Kidney glomerular epithelial cell (primary cell): ENCODE measurements at regions not wholly inside any gene's neighbourhood (a gene's known extent, or its start where the extent isn't known, plus 50 kb on each side); places are given as distances from the start of the nearest gene placed in this dataset.

Experiments
- DNase-seq: peaks from one replicate; lab custom pipeline; 2025; lab: John Stamatoyannopoulos, UW

DNA sequence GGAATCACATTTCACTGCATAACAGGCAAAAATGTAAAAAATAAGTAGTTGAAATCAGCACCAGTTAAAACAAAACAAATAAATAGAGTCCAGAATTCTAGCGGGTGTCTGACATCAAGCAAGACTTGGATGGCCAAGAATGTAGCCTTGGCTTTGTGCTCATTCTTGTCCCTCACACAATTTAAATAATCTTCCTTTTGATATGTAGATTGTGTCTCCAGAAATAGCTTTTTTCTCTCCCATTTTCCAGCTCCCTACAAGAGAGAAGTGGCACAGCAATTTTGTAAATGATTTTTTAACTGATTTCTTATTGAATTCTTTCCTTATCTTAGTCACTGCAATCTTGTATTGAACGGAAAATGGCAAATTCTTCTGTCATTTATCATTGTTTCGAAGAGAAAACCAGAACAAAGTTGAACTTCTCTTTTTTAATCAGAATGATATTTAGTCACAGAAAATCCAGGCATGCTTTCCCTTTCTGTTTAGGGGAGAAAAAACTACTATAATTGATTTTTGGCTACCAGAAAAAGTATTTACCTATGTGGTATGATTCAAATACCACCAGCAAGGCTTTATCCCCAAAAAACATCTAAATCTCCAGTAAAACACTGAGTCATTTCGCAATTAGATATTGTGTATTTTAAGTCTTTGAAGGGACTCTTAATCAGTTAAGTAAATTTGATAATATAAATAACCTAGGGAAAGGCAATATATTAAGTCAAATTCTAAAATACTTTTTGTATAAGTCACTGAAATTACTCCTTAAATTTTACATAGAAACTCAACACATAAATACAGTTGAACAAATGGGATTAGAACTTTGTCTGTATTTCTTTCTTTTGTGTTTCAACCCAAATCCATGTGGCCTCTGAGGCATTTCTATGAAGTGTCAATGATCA lies 481.7 kb downstream of the GBE1 start:
- no peak for DNase-seq

DNA sequence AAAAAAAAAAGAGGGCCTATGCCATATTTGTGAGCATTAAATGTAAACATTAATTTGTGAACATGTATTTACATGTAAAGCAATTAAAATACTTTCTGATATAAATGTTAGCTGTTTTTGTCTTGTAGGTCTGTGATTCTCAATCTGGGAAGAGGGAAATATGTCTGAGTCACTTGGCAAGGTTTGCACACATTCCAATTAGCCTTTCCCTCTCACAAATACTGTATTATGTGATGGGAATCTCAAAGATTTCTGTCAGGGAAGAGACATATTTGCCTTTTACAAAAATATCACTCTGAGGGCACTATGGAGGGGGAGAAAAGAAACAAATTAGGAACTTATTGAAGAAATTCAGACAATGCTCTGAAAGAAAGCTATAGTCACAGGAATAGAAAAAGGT lies 483.6 kb downstream of the GBE1 start:
- DNase-seq: no peak

GRCh38 chr3:81274671-81275070 lies 486.8 kb downstream of the GBE1 start:
- DNase-seq: no peak

DNA sequence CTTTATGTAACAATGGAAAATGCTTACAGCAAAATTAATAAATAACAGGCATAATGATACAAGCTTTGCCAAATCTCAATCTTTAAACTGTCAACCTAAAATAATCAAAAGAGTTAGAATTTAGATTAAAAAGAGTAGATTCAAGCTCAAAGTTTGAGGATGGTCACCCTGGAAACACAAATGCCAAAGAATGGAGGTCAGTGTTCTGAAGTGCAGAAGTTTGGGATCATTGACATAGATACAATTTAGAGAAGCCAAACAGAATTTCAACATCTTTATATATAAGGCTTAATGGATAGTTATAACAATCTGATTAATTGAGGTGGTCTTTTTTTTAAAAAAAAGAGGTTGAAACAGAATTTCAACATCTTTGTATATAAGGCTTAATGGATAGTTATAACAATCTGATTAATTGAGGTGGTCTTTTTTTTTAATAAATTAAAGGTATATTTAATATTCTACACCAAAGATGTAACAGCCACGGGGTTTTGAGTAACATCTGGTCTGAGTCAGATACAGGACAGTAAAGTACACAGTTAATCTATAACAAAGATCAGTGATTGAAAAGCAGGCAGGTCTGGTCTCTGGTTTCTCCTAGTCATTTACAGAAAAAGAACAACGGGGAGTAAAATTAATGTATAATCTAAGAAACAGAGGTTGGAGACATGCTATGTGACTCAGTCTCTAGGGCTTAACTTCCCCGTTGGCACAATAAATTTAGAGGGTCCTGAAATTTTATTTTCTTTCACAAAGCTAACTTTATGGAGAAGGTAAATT lies 490.7 kb downstream of the GBE1 start:
- peak; percentile 74 for DNase-seq

GRCh38 chr3:81268526-81268925 lies 492.9 kb downstream of the GBE1 start:
- DNase-seq: peak; percentile 20

GRCh38 chr3:81261996-81262395 lies 499.4 kb downstream of the GBE1 start:
- DNase-seq: no peak

- DNase-seq: no peak
Measured at GRCh38 chr3:81255463-81255862, 506.0 kb downstream of the GBE1 start.

GRCh38 chr3:81251096-81251495 lies 510.3 kb downstream of the GBE1 start:
- no peak for DNase-seq

DNA sequence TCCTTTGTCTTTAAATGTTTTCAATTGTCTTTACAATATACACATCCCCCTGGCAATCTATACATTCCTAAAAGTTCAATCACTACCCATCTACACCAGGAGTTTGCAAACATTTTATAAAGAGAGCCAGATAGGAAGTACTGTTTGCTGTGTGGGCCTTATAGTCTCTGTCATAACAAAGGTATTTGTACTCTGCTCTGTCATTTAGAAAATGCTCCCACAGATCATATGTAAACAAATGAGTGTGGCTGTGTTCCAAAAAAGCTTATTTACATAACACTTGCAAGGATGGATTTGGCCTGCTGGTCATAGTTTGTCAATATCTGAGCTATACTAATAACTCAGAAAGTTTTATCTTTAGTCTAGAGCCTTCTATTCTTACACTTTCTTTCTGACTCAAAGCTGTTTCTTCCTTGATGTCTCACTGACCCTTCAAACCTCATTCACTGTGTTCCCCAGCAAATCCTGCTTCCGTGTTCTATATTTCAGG lies 511.9 kb downstream of the GBE1 start:
- DNase-seq: peak; percentile 79

DNA sequence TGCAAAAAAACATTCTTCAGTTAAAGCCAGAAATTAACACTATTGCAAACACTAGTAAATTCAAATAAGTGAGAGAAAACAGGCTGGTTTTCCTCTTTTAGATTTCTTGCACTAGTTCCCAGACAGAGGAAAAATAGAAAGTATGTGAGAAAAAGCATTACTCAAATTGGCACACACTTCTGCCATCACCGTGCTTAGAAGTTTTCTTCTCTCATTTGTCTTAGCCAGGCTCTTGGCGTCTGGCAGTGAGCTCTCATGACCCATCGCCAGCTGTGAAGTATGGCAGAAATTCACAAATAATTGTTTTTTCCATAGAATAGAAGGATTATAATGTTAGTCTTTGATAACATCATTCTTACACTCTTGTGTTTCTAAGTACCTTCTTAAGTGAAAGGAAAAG lies 515.9 kb downstream of the GBE1 start:
- DNase-seq: no peak

DNA sequence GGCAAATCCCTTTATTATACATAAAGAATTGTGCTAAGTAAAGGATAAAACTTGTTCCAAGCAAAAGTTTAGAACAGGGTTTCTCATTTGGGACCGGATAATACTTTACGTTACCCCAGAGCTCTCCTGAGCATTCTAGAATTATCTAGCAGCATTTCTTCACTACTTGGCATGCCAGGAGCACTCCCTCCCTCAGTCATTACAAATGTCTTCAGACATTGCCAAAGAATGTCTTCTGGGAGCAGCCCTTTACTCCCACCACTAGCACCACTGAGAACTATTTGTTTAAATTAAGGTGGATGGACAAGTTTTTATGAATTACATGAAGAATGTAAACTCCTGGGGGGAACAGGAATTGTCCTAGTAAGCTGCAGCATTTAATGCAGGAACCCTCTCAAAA lies 516.4 kb downstream of the GBE1 start:
- DNase-seq: peak; percentile 19

- DNase-seq: no peak
Measured at GRCh38 chr3:81244231-81244630, 517.2 kb downstream of the GBE1 start.

DNA sequence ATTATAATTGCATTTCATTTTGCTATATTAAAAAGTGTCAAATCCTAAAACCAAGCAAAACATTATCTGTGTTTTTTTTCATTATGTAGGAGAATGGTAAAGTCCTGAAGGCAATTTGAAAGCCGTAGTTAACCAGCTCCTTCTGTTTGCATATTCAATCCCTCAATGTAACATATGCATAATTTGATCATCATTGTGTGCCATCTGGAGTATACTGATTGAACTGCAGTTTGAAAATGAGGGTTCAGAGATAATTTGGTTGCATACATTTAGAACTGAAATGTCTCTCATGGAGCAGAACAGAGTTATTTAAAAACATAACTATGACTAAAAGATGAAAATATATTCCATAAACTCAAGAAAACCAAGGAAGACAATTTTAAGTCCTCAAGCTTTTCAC lies 518.6 kb downstream of the GBE1 start:
- DNase-seq: peak; percentile 26

DNA sequence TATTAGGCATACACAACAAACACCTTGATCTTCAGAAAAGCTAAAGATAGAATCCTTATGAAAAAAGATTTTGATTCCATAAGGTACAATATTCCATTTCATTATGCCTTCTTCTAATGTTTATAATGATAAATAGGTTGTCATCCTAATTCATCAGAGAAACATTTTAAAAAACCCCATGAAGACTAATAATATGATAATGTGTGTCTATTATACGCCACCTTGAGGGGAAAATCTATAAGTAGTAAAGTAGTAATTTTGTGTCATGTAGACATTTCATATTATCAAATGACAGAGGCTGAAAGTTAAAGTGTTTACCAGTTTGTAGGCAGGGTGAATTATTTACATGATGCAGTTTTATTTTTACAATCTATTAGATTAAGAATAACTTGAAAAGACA lies 524.3 kb downstream of the GBE1 start:
- DNase-seq: no peak

DNA sequence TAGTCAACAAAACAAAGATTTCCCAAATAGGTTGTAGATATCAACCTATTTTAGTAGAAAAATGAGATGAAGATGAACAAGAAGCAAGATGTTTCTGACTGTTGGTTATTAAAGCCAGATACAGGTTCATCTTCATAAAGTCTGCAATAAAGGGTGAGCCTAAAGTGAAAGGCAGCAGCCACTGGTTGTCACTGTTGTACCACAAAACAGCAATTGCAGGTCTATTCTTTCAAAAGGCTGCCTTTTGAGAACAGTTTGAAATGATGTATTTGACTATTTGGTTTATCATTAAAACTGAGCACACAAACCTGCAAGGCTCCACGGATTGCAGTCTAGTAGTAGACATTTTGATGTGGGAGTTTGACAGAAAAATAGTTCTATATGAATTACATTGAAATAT lies 543.4 kb downstream of the GBE1 start:
- peak; percentile 56 for DNase-seq

DNA sequence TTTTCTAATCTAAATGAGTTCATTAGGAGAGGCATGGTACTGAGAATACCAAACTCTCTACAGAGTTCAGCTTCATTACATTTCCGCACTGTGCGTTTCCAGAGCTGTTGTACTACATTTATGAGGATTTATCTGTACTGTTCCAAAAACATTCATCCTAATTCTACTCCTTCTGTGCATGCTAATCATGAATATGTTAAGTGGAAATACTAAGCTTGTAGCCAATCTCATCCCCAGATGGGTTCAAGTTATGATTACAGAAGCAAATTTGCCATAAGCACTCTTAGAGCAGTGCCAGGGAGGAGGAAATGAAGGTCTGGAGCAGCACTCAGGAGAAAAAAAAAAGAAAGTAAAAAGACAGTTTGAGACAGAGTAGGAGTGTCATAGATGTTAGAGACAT lies 544.3 kb downstream of the GBE1 start:
- no peak for DNase-seq

DNA sequence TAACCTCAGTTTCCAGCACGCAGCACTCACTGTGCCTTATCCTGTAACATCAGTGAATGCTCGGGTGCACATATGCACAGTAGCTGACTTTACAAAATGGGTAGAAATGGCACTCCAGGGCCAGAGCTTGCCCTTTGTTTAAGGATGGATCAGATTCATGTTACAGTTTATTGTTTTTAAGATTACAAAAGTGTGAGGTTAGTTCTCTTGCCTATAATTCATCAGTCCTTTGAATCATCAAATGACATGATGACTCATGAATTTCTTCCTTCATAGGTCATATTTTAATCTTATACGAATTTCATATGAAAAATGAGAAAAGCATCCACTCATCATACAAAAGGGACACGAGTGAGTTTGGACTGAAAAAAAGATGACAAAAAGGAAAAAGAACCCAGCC lies 545.3 kb downstream of the GBE1 start:
- DNase-seq: peak; percentile 27

DNA sequence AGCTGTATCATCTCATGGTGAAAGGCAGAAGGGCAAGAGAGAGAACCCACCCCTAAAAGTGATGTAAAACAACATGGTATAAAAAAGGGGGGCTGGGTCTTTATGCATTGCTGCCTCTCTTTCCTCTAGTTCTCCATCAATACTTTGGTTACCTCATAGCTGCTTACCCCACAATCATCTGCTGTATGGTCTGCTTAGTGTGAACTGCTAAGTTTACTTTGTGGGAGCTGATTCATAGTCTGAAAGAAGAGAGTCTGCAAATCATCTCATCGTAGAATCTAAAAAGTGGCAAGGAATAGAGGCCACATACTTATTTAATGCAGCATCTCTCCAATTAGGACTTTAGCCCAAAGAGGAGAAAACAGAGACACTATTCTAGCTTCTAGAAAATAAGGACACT lies 546.8 kb downstream of the GBE1 start:
- DNase-seq: no peak

- DNase-seq: no peak
Measured at GRCh38 chr3:81199587-81199986, 561.9 kb downstream of the GBE1 start.

GRCh38 chr3:81198756-81199155 lies 562.7 kb downstream of the GBE1 start:
- no peak for DNase-seq

DNA sequence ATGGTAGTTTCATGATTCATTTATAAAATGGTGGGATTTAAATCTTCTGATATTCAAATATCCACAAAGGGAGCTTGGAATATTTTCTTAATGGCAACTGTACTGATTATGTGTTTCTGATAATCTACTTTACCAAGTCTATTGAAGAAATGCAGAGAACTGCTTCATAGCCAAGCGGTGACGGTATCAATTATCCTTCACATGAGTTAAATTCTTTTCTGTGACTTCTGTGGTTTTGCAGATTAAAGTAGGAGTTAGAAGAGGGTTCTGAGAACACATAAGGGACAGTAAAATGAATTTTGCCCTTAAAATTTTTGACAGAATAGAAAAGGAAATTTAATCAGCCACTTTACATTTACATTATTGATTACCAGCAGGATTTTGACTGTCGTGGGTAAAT lies 563.2 kb downstream of the GBE1 start:
- DNase-seq: no peak

- no peak for DNase-seq
Measured at GRCh38 chr3:81197386-81197785, 564.1 kb downstream of the GBE1 start.

GRCh38 chr3:81195478-81195877 lies 566.0 kb downstream of the GBE1 start:
- DNase-seq: no peak
